ENCODE measurements at regions not wholly inside any gene's neighbourhood (a gene's known extent, or its start where the extent isn't known, plus 50 kb on each side); places are given as distances from the start of the nearest gene placed in this dataset.

- CTCF ChIA-PET (ENCODE audit: low intra/inter-chr PET ratio, low total read pairs), result no interaction called here
- no TSS peak for BruUV-seq (replicated peaks)
- TF ChIP-seq ZNF772 (CRISPR knock-in tag; IDR thresholded peaks at IDR 0.05) (no peak), CENPBD1 (CRISPR knock-in tag; IDR thresholded peaks at IDR 0.05; ENCODE audit: borderline replicate concordance, low read depth) (no peak), NCOR1 (IDR thresholded peaks at IDR 0.05; ENCODE audit: borderline replicate concordance, low read length) (no peak), NFYC (CRISPR knock-in tag; IDR thresholded peaks at IDR 0.05) (no peak), ZFP62 (CRISPR knock-in tag; IDR thresholded peaks at IDR 0.05) (no peak), FOXP1 (IDR thresholded peaks at IDR 0.05) (no peak), FOXP1 (CRISPR knock-in tag; IDR thresholded peaks at IDR 0.05) (no peak), ZNF138 (CRISPR knock-in tag; IDR thresholded peaks at IDR 0.05; ENCODE audit: low read depth) (no peak), MEF2D (CRISPR knock-in tag; IDR thresholded peaks at IDR 0.05) (no peak), ZBTB21 (CRISPR knock-in tag; IDR thresholded peaks at IDR 0.05) (no peak), ZNF766 (CRISPR knock-in tag; IDR thresholded peaks at IDR 0.05; ENCODE audit: borderline replicate concordance) (no peak), PREB (CRISPR knock-in tag; IDR thresholded peaks at IDR 0.05) (no peak), ARID3A (IDR thresholded peaks at IDR 0.05; ENCODE audit: low read depth, low read length) (no peak), ZNF574 (CRISPR knock-in tag; IDR thresholded peaks at IDR 0.05) (no peak), ZSCAN5A (CRISPR knock-in tag; IDR thresholded peaks at IDR 0.05; ENCODE audit: borderline replicate concordance) (no peak), ZNF720 (CRISPR knock-in tag; IDR thresholded peaks at IDR 0.05) (no peak), ZNF878 (CRISPR knock-in tag; IDR thresholded peaks at IDR 0.05) (no peak)
Observed at GRCh38 chr3:31412832-31413231, 119.9 kb upstream of the STT3B start.

More at GRCh38 chr3:31412832-31413231, 119.9 kb upstream of the STT3B start:
- Histone ChIP-seq H4K20me1 (ENCODE audit: insufficient read depth, low read length) (no peaks in the 10 kb centered on the region), H3K9ac (ENCODE audit: insufficient read depth, low read depth, low read length) (no peak overlapping the region), H3K36me3 (replicated peaks in 1 of 2; ENCODE audit: control insufficient read depth in 1 of 2, insufficient read depth in 2 of 2, low read length in 2 of 2) (no peaks in the 10 kb centered on the region), H3K4me2 (ENCODE audit: low read depth, low read length) (no peak overlapping the region), H3K4me1 (ENCODE audit: insufficient read depth, low read length) (no peaks in the 10 kb centered on the region), H3K4me3 (replicated peaks in 1 of 3; ENCODE audit: insufficient read depth in 1 of 3, low read depth in 2 of 3, low read length in 3 of 3) (no peak overlapping the region), H3K9me3 (ENCODE audit: low read length) (no peaks in the 10 kb centered on the region), H2AFZ (ENCODE audit: low read length) (no peak overlapping the region), H3K79me2 (ENCODE audit: insufficient read depth, low read length) (no peaks in the 10 kb centered on the region), H3K27ac (ENCODE audit: extremely low read length, insufficient read depth, low read length) (no peak overlapping the region), H3K27me3 (ENCODE audit: control insufficient read depth in 1 of 2, insufficient read depth in 2 of 2, low read length in 2 of 2) (no peaks in the 10 kb centered on the region)
- ATAC-seq (no peak), DNase-seq (ENCODE audit: low spot score) (no peak), FAIRE-seq (no peak)
- WGBS (ENCODE audit: low lambda C conversion rate), result 50% methylated on average over 1 of the region's 1 CpG
- POLR2A ChIA-PET, result no interaction called here
- in situ Hi-C loops (cut with HindIII; ENCODE audit: extremely low pct_ligation_motif_present, low pct_unique_long_range_greater_than_20kb) (no loop called here), intact Hi-C loops (cut with micrococcal nuclease; ENCODE audit: unreplicated experiment) (no loop called here)

All from HepG2 (cell line).